Lower leg skin (tissue), 3 donors: ENCODE measurements at regions not wholly inside any gene's neighbourhood (a gene's known extent, or its start where the extent isn't known, plus 50 kb on each side); places are given as distances from the start of the nearest gene placed in this dataset.

Experiments
- CTCF ChIP-seq, 3 donors: fragments of 450-650 bp; IDR thresholded peaks; one replicate each; pipeline ENCODE4 v1.5.1; 2016; ENCODE audit warnings: antibody characterized with exemption in 3 of 3, mild to moderate bottlenecking in 3 of 3, moderate library complexity in 2 of 3
- POLR2A ChIP-seq, 2 donors: fragments of 450-650 bp; IDR thresholded peaks; one replicate each; pipeline ENCODE4 v1.6.1; 2016 to 2017; ENCODE audit warnings: antibody characterized with exemption in 2 of 2, mild to moderate bottlenecking in 1 of 2, moderate library complexity in 1 of 2

GRCh38 chr6:9623228-9623832, 791.5 kb downstream of the TFAP2A start:
- TF ChIP-seq CTCF (IDR thresholded peaks at IDR 0.05) (no peak), POLR2A (IDR thresholded peaks at IDR 0.05) (no peak)
